Astrocyte of the cerebellum (primary cell): ENCODE measurements at regions not wholly inside any gene's neighbourhood (a gene's known extent, or its start where the extent isn't known, plus 50 kb on each side); places are given as distances from the start of the nearest gene placed in this dataset.

Experiments used
- DNase-seq: peaks from one replicate; pipeline ENCODE4 v3.0.0-alpha.2; 2011; ENCODE audit warnings: low read depth
- H3K4me3 ChIP-seq: 2 replicates; pipeline ENCODE4 v1.5.1; 2011; ENCODE audit warnings: mild to moderate bottlenecking, low read depth, low read length, moderate library complexity
- in situ Hi-C: cut with HindIII; loops from 2 replicates; pipeline ENCODE4 v1.10.0; 2017; ENCODE audit warnings: low sequenced_read_pairs
- TF ChIP-seq, protein P1 (sequence below): IDR thresholded peaks from 2 replicates; pipeline ENCODE4 v1.5.1; 2012; ENCODE audit warnings: low read length, low read depth, moderate library complexity, mild to moderate bottlenecking; ENCODE audit errors: missing control alignments

DNA sequence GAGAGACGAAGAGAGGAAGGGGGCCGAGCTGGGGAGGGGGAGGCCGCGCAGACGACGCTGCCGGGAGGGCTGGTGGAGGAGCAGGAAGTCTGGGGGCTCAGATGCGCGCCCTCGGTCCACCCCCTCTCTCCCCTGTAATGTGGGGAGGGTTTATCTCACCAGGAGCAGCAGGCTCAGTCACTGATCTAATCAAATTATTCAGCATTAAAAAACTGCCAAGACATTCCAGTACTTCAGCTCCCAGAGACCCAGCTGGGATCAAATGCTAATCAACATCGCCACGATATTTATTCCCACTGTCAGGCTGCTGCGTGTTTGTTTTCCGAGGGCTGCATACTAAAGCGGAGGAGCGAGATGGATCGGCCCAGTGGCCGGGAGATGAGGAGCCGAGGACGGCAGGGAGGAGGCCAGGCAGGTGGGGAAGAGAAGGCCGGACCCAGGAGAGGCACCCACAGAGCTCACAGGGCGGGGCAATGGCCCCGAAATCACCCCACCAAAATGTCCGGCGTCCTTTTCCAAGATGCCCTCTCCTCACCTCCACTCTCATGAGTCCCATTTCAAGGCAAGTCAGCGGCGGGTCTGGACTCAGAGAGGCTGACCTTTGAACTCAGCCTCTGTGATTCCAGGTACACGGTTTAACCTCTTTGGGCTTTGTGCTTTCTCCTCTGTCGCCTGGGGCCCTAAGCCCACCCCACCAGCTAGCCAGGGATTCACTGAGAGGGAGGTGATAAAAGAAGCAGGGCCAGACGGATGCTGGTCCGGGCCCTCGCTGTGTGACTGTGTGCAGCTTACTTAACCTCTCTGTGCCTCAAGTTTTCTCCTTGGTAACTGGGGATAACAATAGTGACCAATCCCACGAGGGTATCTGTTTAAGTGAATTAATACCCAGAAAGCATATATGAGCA is 502.1 kb downstream of the MN1 start:
- in situ Hi-C loops = no loop called here
- peak; percentile 39 for DNase-seq
- peak overlapping the region; percentile 13 for H3K4me3 ChIP-seq
- TF ChIP-seq, protein P1, sequence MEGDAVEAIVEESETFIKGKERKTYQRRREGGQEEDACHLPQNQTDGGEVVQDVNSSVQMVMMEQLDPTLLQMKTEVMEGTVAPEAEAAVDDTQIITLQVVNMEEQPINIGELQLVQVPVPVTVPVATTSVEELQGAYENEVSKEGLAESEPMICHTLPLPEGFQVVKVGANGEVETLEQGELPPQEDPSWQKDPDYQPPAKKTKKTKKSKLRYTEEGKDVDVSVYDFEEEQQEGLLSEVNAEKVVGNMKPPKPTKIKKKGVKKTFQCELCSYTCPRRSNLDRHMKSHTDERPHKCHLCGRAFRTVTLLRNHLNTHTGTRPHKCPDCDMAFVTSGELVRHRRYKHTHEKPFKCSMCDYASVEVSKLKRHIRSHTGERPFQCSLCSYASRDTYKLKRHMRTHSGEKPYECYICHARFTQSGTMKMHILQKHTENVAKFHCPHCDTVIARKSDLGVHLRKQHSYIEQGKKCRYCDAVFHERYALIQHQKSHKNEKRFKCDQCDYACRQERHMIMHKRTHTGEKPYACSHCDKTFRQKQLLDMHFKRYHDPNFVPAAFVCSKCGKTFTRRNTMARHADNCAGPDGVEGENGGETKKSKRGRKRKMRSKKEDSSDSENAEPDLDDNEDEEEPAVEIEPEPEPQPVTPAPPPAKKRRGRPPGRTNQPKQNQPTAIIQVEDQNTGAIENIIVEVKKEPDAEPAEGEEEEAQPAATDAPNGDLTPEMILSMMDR = no peak

GRCh38 chr22:27300536-27301285 is 500.8 kb downstream of the MN1 start:
- H3K4me3 ChIP-seq = no peak overlapping the region
- TF ChIP-seq, protein P1 = no peak
- DNase-seq = no peak
- in situ Hi-C loops = no loop called here

DNA sequence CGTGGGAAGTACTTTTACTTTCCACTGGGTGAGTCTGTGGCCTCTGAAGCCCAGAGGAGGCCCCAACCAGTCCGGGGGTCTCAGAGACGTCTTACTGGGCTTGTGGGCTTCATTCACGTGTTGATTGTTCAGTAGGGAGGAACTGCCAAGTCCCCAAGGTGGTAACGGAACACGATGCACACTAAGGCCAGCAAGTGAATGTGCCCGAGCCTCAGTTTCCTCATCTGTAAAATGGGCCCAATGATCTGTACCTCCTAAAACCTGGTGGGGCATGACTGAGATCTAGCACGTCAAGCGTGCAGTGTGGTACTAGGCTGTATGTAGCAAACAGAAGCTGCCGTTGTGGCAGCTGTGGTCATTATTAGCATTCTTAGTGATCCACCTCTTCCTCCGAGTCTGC is 499.1 kb downstream of the MN1 start:
- no peak overlapping the region for H3K4me3 ChIP-seq
- DNase-seq = no peak
- TF ChIP-seq, protein P1 = no peak
- in situ Hi-C loops = no loop called here

GRCh38 chr22:27303718-27304117 is 497.8 kb downstream of the MN1 start:
- H3K4me3 ChIP-seq = no peak overlapping the region
- no peak for DNase-seq
- TF ChIP-seq, protein P1 = no peak
- in situ Hi-C loops = no loop called here

DNA sequence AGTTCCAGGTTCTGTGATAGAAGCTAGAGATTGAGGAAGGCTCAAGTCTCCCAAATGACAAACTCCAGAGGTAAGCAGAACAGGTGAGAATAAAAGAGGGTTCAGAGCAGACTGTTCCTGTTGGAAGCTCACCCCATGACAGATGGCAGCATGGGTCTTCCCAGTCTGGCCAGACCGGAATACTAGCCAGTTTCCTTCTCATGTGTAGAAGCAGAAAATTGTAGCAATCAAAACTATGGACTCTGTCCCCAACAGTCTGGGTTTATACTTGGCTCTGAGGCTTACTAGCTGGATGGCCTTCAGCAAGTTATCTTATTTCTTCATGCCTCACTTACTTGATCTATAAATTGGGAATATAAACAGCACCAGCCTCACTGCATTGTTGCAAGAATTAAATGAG is 494.8 kb downstream of the MN1 start:
- TF ChIP-seq, protein P1 = no peak
- no peak overlapping the region for H3K4me3 ChIP-seq
- no peak for DNase-seq
- in situ Hi-C loops = no loop called here

DNA sequence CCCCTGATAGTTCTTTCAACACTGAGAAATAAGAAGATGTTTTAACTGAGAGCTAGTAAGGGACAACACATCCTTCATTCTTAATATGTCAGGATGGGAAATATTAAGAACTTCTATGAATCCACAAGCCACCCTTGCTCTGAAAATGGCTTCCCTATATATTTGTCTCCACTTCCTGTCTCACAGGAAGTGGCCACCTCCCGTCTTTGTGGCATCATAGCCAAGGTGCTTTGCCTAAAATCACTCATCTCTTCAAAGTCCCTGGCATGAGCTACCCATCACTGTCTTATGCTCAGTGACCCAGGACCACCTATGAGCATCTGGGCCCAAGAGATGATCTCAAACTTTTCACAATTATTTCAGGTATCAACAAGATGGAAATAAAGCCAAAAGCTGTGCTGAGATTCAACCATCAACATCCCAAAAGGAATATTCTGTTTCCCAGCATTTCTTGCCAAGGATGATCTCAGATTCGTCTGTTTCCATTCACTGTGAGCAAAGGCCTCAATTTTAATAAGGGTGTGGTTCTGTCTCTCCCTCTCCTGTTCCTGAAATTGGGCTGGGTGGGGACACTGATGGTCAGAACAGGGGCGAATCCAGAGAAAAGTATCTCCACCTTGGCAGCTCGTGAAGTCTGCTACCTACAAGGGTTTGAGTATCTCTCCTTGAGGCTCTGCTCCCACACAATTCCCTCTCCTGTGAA is 493.9 kb downstream of the MN1 start:
- H3K4me3 ChIP-seq = no peak overlapping the region
- in situ Hi-C loops = no loop called here
- DNase-seq = no peak
- TF ChIP-seq, protein P1 = no peak
